SK-N-SH (cell line): ENCODE measurements at regions not wholly inside any gene's neighbourhood (a gene's known extent, or its start where the extent isn't known, plus 50 kb on each side); places are given as distances from the start of the nearest gene placed in this dataset.

Source experiments
- CTCF ChIA-PET: fragments of 300-600, 350-600 bp; formaldehyde crosslinking; extraction: SDS; loops from one replicate; lab custom pipeline; 2021; lab: Yijun Ruan, JAX
- POLR2A ChIA-PET: fragments of 350-600 bp; sonication (Branson Sonifier 250); formaldehyde crosslinking; extraction: SDS; loops from one replicate; lab custom pipeline; 2020; ENCODE audit warnings: antibody characterized with exemption, inconsistent platforms; lab: Yijun Ruan, JAX
- DNase-seq: peaks from one replicate; pipeline ENCODE4 v3.0.0; 2012
- H2AFZ ChIP-seq: fragments of 200-600 bp; sonication (generic); 2 replicates; pipeline ENCODE4 v1.8.1; 2016; ENCODE audit warnings: antibody characterized with exemption, mild to moderate bottlenecking, low read depth
- H3F3A ChIP-seq: fragments of 200-600 bp; sonication (generic); replicated peaks from 2 replicates; pipeline ENCODE3; 2016; ENCODE audit warnings: antibody characterized with exemption, mild to moderate bottlenecking; ENCODE audit not compliant: insufficient read depth
- H3K27ac ChIP-seq, 2 experiments: fragments of 200-500 bp in 1 of 2; fragments of 200-600 bp in 1 of 2; sonication (Bioruptor generic) in 1 of 2; sonication (generic), shearing (Covaris generic) in 1 of 2; 2 replicates each; pipeline versions ENCODE4 v1.5.1 to v1.6.1; 2014 to 2016; ENCODE audit warnings: low read depth in 2 of 2, inconsistent platforms in 1 of 2, low read length in 1 of 2, mild to moderate bottlenecking in 1 of 2, mixed read lengths in 1 of 2
- H3K27me3 ChIP-seq: fragments of 200-600 bp; sonication (generic), shearing (Covaris generic); 2 replicates; pipeline ENCODE4 v1.6.1; 2016; ENCODE audit warnings: mixed run types; ENCODE audit not compliant: insufficient read depth
- H3K36me3 ChIP-seq, 2 experiments: fragments of 200-500 bp in 1 of 2; fragments of 200-600 bp in 1 of 2; sonication (Bioruptor generic) in 1 of 2; sonication (generic) in 1 of 2; replicated peaks in 1 of 2; 2 replicates each; pipeline versions ENCODE3 to v1.5.1; 2014 to 2016; ENCODE audit warnings: low read length in 1 of 2, mild to moderate bottlenecking in 1 of 2; ENCODE audit not compliant: insufficient read depth in 2 of 2, control insufficient read depth in 1 of 2
- H3K4me1 ChIP-seq, 2 experiments: fragments of 200-500 bp in 1 of 2; fragments of 200-600 bp in 1 of 2; sonication (Bioruptor generic) in 1 of 2; sonication (generic), shearing (Covaris generic) in 1 of 2; 2 replicates each; pipeline versions ENCODE4 v1.5.1 to v1.6.1; 2014 to 2016; ENCODE audit warnings: low read depth in 1 of 2, low read length in 1 of 2, mixed run types in 1 of 2; ENCODE audit not compliant: insufficient read depth in 2 of 2, control insufficient read depth in 1 of 2
- H3K4me2 ChIP-seq: fragments of 200-600 bp; sonication (generic), shearing (Covaris generic); 2 replicates; pipeline ENCODE4 v1.6.1; 2017; ENCODE audit warnings: mixed run types
- H3K4me3 ChIP-seq, 2 experiments: fragments of 200-500 bp in 1 of 2; fragments of 200-600 bp in 1 of 2; sonication (Bioruptor generic) in 1 of 2; sonication (generic), shearing (Covaris generic) in 1 of 2; 2 replicates each; pipeline versions ENCODE4 v1.5.1 to v1.8.1; 2014 to 2016; ENCODE audit warnings: low read depth in 2 of 2, inconsistent platforms in 1 of 2, low read length in 1 of 2, mild to moderate bottlenecking in 1 of 2, mixed read lengths in 1 of 2, moderate library complexity in 1 of 2
- H3K79me2 ChIP-seq: fragments of 200-600 bp; sonication (generic); 2 replicates; pipeline ENCODE4 v1.8.1; 2017; ENCODE audit warnings: mild to moderate bottlenecking; ENCODE audit not compliant: insufficient read depth
- H3K9ac ChIP-seq: fragments of 200-600 bp; sonication (generic); 2 replicates; pipeline ENCODE4 v1.6.1; 2017; ENCODE audit warnings: mixed run types
- H3K9me2 ChIP-seq: fragments of 200-600 bp; sonication (generic); 2 replicates; pipeline ENCODE4 v1.6.1; 2017; ENCODE audit warnings: mixed run types
- H3K9me3 ChIP-seq: fragments of 200-600 bp; sonication (generic); 2 replicates; pipeline ENCODE4 v1.6.1; 2017; ENCODE audit warnings: mixed run types, mild to moderate bottlenecking, moderate library complexity
- H4K20me1 ChIP-seq: fragments of 200-600 bp; sonication (generic); 2 replicates; pipeline ENCODE4 v1.6.1; 2017; ENCODE audit warnings: mild to moderate bottlenecking, mixed run types; ENCODE audit not compliant: insufficient read depth
- CHD2 ChIP-seq: fragments of 150-350 bp; IDR thresholded peaks from 2 replicates; pipeline ENCODE4 v1.6.1; 2018; ENCODE audit warnings: low read length; ENCODE audit not compliant: partially characterized antibody
- ELF1 ChIP-seq: IDR thresholded peaks from 2 replicates; pipeline ENCODE4 v1.4.0; 2012
- EP300 ChIP-seq, 2 experiments: IDR thresholded peaks; 2 replicates each; pipeline versions ENCODE4 v1.4.0 to v1.6.1; 2012; ENCODE audit warnings: borderline replicate concordance in 1 of 2, low read depth in 1 of 2, low read length in 1 of 2
- FOXJ3 ChIP-seq: sonication (generic); formaldehyde crosslinking; IDR thresholded peaks from 2 replicates; pipeline ENCODE4 v1.5.1; 2020; ENCODE audit warnings: mild to moderate bottlenecking, missing genetic modification reagents
- FOXM1 ChIP-seq: IDR thresholded peaks from 2 replicates; pipeline ENCODE4 v1.4.0; 2012; ENCODE audit warnings: low read depth, mild to moderate bottlenecking
- GABPA ChIP-seq: IDR thresholded peaks from 2 replicates; pipeline ENCODE4 v1.4.0; 2012; ENCODE audit warnings: low read depth, mild to moderate bottlenecking
- GATA2 ChIP-seq: sonication (generic); formaldehyde crosslinking; IDR thresholded peaks from 2 replicates; pipeline ENCODE4 v1.5.0; 2020; ENCODE audit warnings: mild to moderate bottlenecking, missing genetic modification reagents
- JUND ChIP-seq: IDR thresholded peaks from 2 replicates; pipeline ENCODE4 v1.4.0; 2012
- MEF2A ChIP-seq: IDR thresholded peaks from 2 replicates; pipeline ENCODE4 v1.4.0; 2012; ENCODE audit warnings: low read depth, borderline replicate concordance
- NFIC ChIP-seq: IDR thresholded peaks from 2 replicates; pipeline ENCODE4 v1.4.0; 2012; ENCODE audit warnings: borderline replicate concordance
- NRF1 ChIP-seq: IDR thresholded peaks from 2 replicates; pipeline ENCODE4 v1.6.1; 2012; ENCODE audit warnings: low read depth, mild to moderate bottlenecking, low read length
- POLR2AphosphoS5 ChIP-seq: IDR thresholded peaks from 2 replicates; pipeline ENCODE4 v1.6.1; 2012; ENCODE audit warnings: low read depth, low read length
- RAD21 ChIP-seq: IDR thresholded peaks from 2 replicates; pipeline ENCODE4 v1.6.1; 2012; ENCODE audit warnings: mild to moderate bottlenecking, low read length
- RCOR1 ChIP-seq: fragments of 150-350 bp; IDR thresholded peaks from 2 replicates; pipeline ENCODE4 v1.6.1; 2017; ENCODE audit warnings: antibody characterized with exemption, low read length
- REST ChIP-seq: IDR thresholded peaks from 2 replicates; pipeline ENCODE4 v1.6.1; 2012; ENCODE audit warnings: mild to moderate bottlenecking, low read depth, low read length, moderate library complexity
- RFX5 ChIP-seq: IDR thresholded peaks from 2 replicates; pipeline ENCODE4 v1.6.1; 2012; ENCODE audit warnings: mild to moderate bottlenecking, improper control_type of control experiment, low read length
- RXRA ChIP-seq: IDR thresholded peaks from 2 replicates; pipeline ENCODE4 v1.4.0; 2012; ENCODE audit warnings: low read depth, mild to moderate bottlenecking, borderline replicate concordance
- SIN3A ChIP-seq: IDR thresholded peaks from 2 replicates; pipeline ENCODE4 v1.6.1; 2012; ENCODE audit warnings: low read depth, mild to moderate bottlenecking, low read length, moderate library complexity, borderline replicate concordance
- SMC3 ChIP-seq: IDR thresholded peaks from 2 replicates; pipeline ENCODE4 v1.6.1; 2012; ENCODE audit warnings: low read depth, low read length, improper control_type of control experiment
- TAF1 ChIP-seq: IDR thresholded peaks from 2 replicates; pipeline ENCODE4 v1.6.1; 2012; ENCODE audit warnings: low read depth, mild to moderate bottlenecking, low read length, moderate library complexity, borderline replicate concordance
- TCF12 ChIP-seq: IDR thresholded peaks from 2 replicates; pipeline ENCODE4 v1.4.0; 2012
- USF2 ChIP-seq: fragments of 150-350 bp; IDR thresholded peaks from 2 replicates; pipeline ENCODE4 v1.6.1; 2017; ENCODE audit warnings: antibody characterized with exemption, low read length, low read depth, borderline replicate concordance
- YY1 ChIP-seq: IDR thresholded peaks from 2 replicates; pipeline ENCODE4 v1.4.0; 2012; ENCODE audit warnings: low read depth, mild to moderate bottlenecking
- WGBS: methylation state at CpG from one replicate; pipeline ENCODE4 v1.1.6; 2017; ENCODE audit warnings: low lambda C conversion rate; 5-methylcytosine and 5-hydroxymethylcytosine counted together
- TF ChIP-seq, protein P1 (sequence below): IDR thresholded peaks from 2 replicates; pipeline ENCODE4 v1.4.0; 2012; ENCODE audit warnings: low read depth, borderline replicate concordance
- TF ChIP-seq, protein P2 (sequence below): fragments of 150-350 bp; IDR thresholded peaks from 2 replicates; pipeline ENCODE4 v1.6.1; 2016; ENCODE audit warnings: mild to moderate bottlenecking, low read depth, low read length

- CTCF ChIA-PET: interaction anchor here (0.6 to 1.4 kb wide), 2 partner anchors 56 to 894 kb away, joined by 3 read pairs; no protein-coding TSS in a partner anchor
- H2AFZ ChIP-seq: no peak overlapping the region
- no peaks in the 10 kb centered on the region for H3K27me3 ChIP-seq
- H3K27ac ChIP-seq: no peak overlapping the region
- H3K4me3 ChIP-seq: no peak overlapping the region
- H3K36me3 ChIP-seq: no peaks in the 10 kb centered on the region
- POLR2A ChIA-PET: no interaction called here
- no peak overlapping the region for H3K4me2 ChIP-seq
- H3K9ac ChIP-seq: no peak overlapping the region
- no peaks in the 10 kb centered on the region for H4K20me1 ChIP-seq
- 28% methylated on average over 2 of the region's 2 CpGs for WGBS
- H3K79me2 ChIP-seq: no peaks in the 10 kb centered on the region
- TF ChIP-seq ELF1 (no peak), POLR2AphosphoS5 (no peak), CHD2 (no peak), JUND (no peak), GABPA (no peak), EP300 (IDR thresholded peaks at IDR 0.05; ENCODE audit: borderline replicate concordance in 1 of 2, low read depth in 1 of 2, low read length in 1 of 2) (no peak), RCOR1 (no peak), USF2 (no peak), NFIC (no peak), SIN3A (no peak), GATA2 (CRISPR knock-in tag) (no peak), SMC3 (no peak), FOXM1 (no peak), RAD21 (no peak), YY1 (no peak), TCF12 (no peak), NRF1 (no peak), MEF2A (no peak)
- no peaks in the 10 kb centered on the region for H3F3A ChIP-seq
- peaks cover 0 to 5% of the 10 kb centered on the region in 2 experiments; a peak in 2 of 4 replicates for H3K4me1 ChIP-seq
- H3K9me3 ChIP-seq: no peaks in the 10 kb centered on the region
- H3K9me2 ChIP-seq: no peaks in the 10 kb centered on the region
- no peak for DNase-seq
Observed at GRCh38 chr20:12067686-12068085, 150.0 kb downstream of the BTBD3 start.

GRCh38 chr20:12068121-12068520 is 150.4 kb downstream of the BTBD3 start:
- Histone ChIP-seq H3K27ac (no peak overlapping the region), H3K9me2 (no peaks in the 10 kb centered on the region), H2AFZ (no peak overlapping the region), H3K27me3 (no peaks in the 10 kb centered on the region), H3K4me2 (no peak overlapping the region), H3K36me3 (no peaks in the 10 kb centered on the region), H3K79me2 (no peaks in the 10 kb centered on the region), H3K9ac (no peak overlapping the region), H4K20me1 (no peaks in the 10 kb centered on the region), H3K4me1 (peaks cover 0 to 5% of the 10 kb centered on the region in 2 experiments; a peak in 2 of 4 replicates), H3K4me3 (no peak overlapping the region), H3F3A (no peaks in the 10 kb centered on the region), H3K9me3 (no peaks in the 10 kb centered on the region)
- DNase-seq: no peak
- 38% methylated on average over 1 of the region's 1 CpG for WGBS
- POLR2A ChIA-PET: no interaction called here
- CTCF ChIA-PET: interaction anchor here (0.6 to 1.4 kb wide), 2 partner anchors 56 to 893 kb away, joined by 3 read pairs; no protein-coding TSS in a partner anchor
- TF ChIP-seq RXRA (no peak), RFX5 (no peak), FOXJ3 (CRISPR knock-in tag) (no peak), GABPA (no peak), POLR2AphosphoS5 (no peak), REST (no peak), TAF1 (no peak), SIN3A (no peak), ELF1 (no peak)
- TF ChIP-seq, protein P1, sequence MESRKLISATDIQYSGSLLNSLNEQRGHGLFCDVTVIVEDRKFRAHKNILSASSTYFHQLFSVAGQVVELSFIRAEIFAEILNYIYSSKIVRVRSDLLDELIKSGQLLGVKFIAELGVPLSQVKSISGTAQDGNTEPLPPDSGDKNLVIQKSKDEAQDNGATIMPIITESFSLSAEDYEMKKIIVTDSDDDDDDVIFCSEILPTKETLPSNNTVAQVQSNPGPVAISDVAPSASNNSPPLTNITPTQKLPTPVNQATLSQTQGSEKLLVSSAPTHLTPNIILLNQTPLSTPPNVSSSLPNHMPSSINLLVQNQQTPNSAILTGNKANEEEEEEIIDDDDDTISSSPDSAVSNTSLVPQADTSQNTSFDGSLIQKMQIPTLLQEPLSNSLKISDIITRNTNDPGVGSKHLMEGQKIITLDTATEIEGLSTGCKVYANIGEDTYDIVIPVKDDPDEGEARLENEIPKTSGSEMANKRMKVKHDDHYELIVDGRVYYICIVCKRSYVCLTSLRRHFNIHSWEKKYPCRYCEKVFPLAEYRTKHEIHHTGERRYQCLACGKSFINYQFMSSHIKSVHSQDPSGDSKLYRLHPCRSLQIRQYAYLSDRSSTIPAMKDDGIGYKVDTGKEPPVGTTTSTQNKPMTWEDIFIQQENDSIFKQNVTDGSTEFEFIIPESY: no peak
- TF ChIP-seq, protein P2, sequence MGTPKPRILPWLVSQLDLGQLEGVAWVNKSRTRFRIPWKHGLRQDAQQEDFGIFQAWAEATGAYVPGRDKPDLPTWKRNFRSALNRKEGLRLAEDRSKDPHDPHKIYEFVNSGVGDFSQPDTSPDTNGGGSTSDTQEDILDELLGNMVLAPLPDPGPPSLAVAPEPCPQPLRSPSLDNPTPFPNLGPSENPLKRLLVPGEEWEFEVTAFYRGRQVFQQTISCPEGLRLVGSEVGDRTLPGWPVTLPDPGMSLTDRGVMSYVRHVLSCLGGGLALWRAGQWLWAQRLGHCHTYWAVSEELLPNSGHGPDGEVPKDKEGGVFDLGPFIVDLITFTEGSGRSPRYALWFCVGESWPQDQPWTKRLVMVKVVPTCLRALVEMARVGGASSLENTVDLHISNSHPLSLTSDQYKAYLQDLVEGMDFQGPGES: no peak
